OCI-LY7 (cell line): ENCODE measurements at regions not wholly inside any gene's neighbourhood (a gene's known extent, or its start where the extent isn't known, plus 50 kb on each side); places are given as distances from the start of the nearest gene placed in this dataset.

Experiments
- CTCF ChIP-seq: fragments of 200-600 bp; sonication (generic); conservative IDR thresholded peaks from 2 replicates; pipeline ENCODE4 v1.5.1; 2014; ENCODE audit warnings: mild to moderate bottlenecking, antibody characterized with exemption, low read length, moderate library complexity, mixed read lengths
- EZH2phosphoT487 ChIP-seq: fragments of 200-600 bp; sonication (generic); IDR thresholded peaks from 2 replicates; pipeline ENCODE4 v1.6.1; 2018; ENCODE audit warnings: low read depth, borderline replicate concordance, mild to moderate bottlenecking, mixed run types, antibody characterized with exemption, low read length, moderate library complexity, mixed read lengths

GRCh38 chr1:94666797-94667196 lies 125.2 kb upstream of the F3 start:
- no peak for TF ChIP-seq CTCF
- TF ChIP-seq EZH2phosphoT487, result no peak
